SJCRH30 (cell line): ENCODE measurements at regions not wholly inside any gene's neighbourhood (a gene's known extent, or its start where the extent isn't known, plus 50 kb on each side); places are given as distances from the start of the nearest gene placed in this dataset.
A peak's percentile ranks its signal among the peaks of the same experiment; 100 is the strongest.
"Not testable (repeated sequence)": the region's sequence is repeated elsewhere in the genome, so short reads cannot be mapped to it uniquely, and the experiment has no call there.

Experiments used
- DNase-seq, 2 experiments: peaks; one replicate each; pipeline ENCODE4 v3.0.0-alpha.2; 2015 to 2020
- H3K27ac ChIP-seq: fragments of 250-450 bp; sonication (Bioruptor Pico); 2 replicates; pipeline ENCODE4 v1.5.1; 2020; ENCODE audit warnings: mild to moderate bottlenecking, moderate library complexity
- H3K27me3 ChIP-seq: fragments of 250-450 bp; sonication (Bioruptor Pico); 2 replicates; pipeline ENCODE4 v1.5.1; 2020; ENCODE audit warnings: mild to moderate bottlenecking, moderate library complexity
- H3K36me3 ChIP-seq: fragments of 250-450 bp; sonication (Bioruptor Pico); 2 replicates; pipeline ENCODE4 v1.5.1; 2020; ENCODE audit warnings: mild to moderate bottlenecking, moderate library complexity
- H3K4me1 ChIP-seq: fragments of 250-450 bp; sonication (Bioruptor Pico); 2 replicates; pipeline ENCODE4 v1.5.1; 2020; ENCODE audit warnings: mild to moderate bottlenecking, moderate library complexity
- H3K4me3 ChIP-seq: fragments of 250-450 bp; sonication (Bioruptor Pico); 2 replicates; pipeline ENCODE4 v1.5.1; 2020; ENCODE audit warnings: mild to moderate bottlenecking, moderate library complexity
- H3K9me3 ChIP-seq: fragments of 250-450 bp; sonication (Bioruptor Pico); replicated peaks from 2 replicates; pipeline ENCODE4 v1.5.1; 2020; ENCODE audit warnings: mild to moderate bottlenecking, moderate library complexity

GRCh38 chr6:66238851-66239250 lies 531.8 kb upstream of the EYS start:
- no peaks in the 10 kb centered on the region for H3K4me1 ChIP-seq
- H3K4me3 ChIP-seq, result no peak overlapping the region
- no peak for DNase-seq
- H3K27ac ChIP-seq, result no peak overlapping the region
- no peaks in the 10 kb centered on the region for H3K27me3 ChIP-seq
- H3K36me3 ChIP-seq, result no peaks in the 10 kb centered on the region
- H3K9me3 ChIP-seq, result no peaks in the 10 kb centered on the region

DNA sequence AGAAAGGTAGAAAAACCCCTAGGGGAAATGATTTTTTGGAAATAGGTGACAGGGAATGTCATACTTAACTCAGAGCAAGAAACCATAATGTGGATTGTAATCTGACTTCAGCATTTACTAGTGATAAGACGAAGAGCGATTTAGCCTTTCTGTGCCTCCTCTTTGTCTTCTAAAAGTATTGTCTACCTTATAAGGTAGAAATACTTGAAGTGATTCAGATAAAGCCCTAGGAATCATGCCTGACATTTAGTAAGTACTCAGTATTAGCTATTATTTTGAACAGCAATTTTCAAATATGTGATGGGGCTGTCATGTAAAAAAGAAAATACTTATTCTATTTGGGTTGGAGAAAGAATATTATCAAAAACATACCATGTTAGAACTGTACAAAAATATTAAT lies 525.9 kb upstream of the EYS start:
- H3K27me3 ChIP-seq, result no peaks in the 10 kb centered on the region
- H3K9me3 ChIP-seq, result no peaks in the 10 kb centered on the region
- DNase-seq, result no peak
- H3K4me3 ChIP-seq, result no peak overlapping the region
- H3K27ac ChIP-seq, result no peak overlapping the region
- no peaks in the 10 kb centered on the region for H3K4me1 ChIP-seq
- H3K36me3 ChIP-seq, result no peaks in the 10 kb centered on the region

DNA sequence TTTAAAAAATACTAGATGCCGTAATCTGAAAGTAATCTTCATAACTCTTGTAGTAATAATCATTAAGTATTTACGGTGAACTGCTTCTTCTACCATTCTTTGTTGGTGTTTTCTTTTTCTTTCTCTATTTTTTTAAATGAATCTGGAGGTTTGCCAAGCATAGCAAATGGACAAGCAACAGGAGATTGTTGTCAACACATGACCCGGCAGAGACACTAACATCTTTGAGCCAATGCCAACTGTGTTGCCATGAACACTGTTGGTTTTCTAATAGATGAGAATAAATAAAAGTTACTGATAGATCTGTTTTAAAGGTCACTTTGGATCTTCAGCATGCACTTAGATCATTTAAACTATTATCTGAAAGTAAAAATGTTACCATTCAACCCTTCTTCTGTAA lies 523.6 kb upstream of the EYS start:
- H3K9me3 ChIP-seq, result no peaks in the 10 kb centered on the region
- no peaks in the 10 kb centered on the region for H3K27me3 ChIP-seq
- H3K27ac ChIP-seq, result no peak overlapping the region
- H3K36me3 ChIP-seq, result no peaks in the 10 kb centered on the region
- H3K4me1 ChIP-seq, result no peaks in the 10 kb centered on the region
- no peak overlapping the region for H3K4me3 ChIP-seq
- no peak for DNase-seq

- Histone ChIP-seq H3K4me3 (no peak overlapping the region), H3K27me3 (no peaks in the 10 kb centered on the region), H3K4me1 (no peaks in the 10 kb centered on the region), H3K9me3 (no peaks in the 10 kb centered on the region), H3K36me3 (no peaks in the 10 kb centered on the region), H3K27ac (no peak overlapping the region)
- no peak for DNase-seq
Measured at GRCh38 chr6:66226109-66226508, 519.1 kb upstream of the EYS start.

DNA sequence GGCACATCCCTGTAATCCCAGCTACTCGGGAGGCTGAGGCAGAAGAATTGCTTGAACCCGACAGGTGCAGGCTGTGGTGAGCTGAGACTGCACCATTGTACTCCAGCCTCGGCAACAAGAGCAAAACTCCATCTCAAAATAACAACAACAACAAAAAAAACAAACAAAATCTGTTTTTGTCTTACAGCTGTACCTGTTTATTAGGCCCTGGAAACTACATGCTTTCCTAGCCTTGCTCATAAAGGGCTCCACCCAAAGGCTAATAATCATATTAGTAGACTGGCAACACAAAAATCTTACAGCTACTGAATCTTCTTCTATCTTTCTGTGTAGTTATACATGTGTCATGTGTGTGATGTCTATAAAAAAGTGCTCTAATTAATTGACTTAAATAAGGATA lies 503.9 kb upstream of the EYS start:
- H3K36me3 ChIP-seq, result no peaks in the 10 kb centered on the region
- no peak for DNase-seq

GRCh38 chr6:66200390-66200789 lies 493.4 kb upstream of the EYS start:
- DNase-seq, result no peak
- Histone ChIP-seq H3K27ac (no peak overlapping the region), H3K4me3 (no peak overlapping the region), H3K36me3 (no peaks in the 10 kb centered on the region), H3K9me3 (no peaks in the 10 kb centered on the region), H3K27me3 (no peaks in the 10 kb centered on the region), H3K4me1 (no peaks in the 10 kb centered on the region)

More for the DNA sequence above, 503.9 kb upstream of the EYS start:
- H3K4me1 ChIP-seq, result no peaks in the 10 kb centered on the region
- no peaks in the 10 kb centered on the region for H3K27me3 ChIP-seq
- H3K4me3 ChIP-seq, result no peak overlapping the region
- no peak overlapping the region for H3K27ac ChIP-seq
- no peaks in the 10 kb centered on the region for H3K9me3 ChIP-seq

- Histone ChIP-seq H3K9me3 (no peaks in the 10 kb centered on the region), H3K36me3 (no peaks in the 10 kb centered on the region), H3K4me1 (no peaks in the 10 kb centered on the region), H3K27me3 (no peaks in the 10 kb centered on the region), H3K4me3 (no peak overlapping the region), H3K27ac (no peak overlapping the region)
- DNase-seq, result no peak
Measured at GRCh38 chr6:66199171-66199570, 492.1 kb upstream of the EYS start.

GRCh38 chr6:66198062-66198624 lies 491.1 kb upstream of the EYS start:
- peak in 1 of 2 experiments; percentile 5 for DNase-seq
- Histone ChIP-seq H3K27me3 (no peaks in the 10 kb centered on the region), H3K27ac (no peak overlapping the region), H3K36me3 (no peaks in the 10 kb centered on the region), H3K4me1 (no peaks in the 10 kb centered on the region), H3K4me3 (no peak overlapping the region), H3K9me3 (no peaks in the 10 kb centered on the region)

GRCh38 chr6:66190858-66191257 lies 483.8 kb upstream of the EYS start:
- no peaks in the 10 kb centered on the region for H3K27me3 ChIP-seq
- H3K4me3 ChIP-seq, result no peak overlapping the region
- no peaks in the 10 kb centered on the region for H3K9me3 ChIP-seq
- H3K27ac ChIP-seq, result no peak overlapping the region
- no peak for DNase-seq
- no peaks in the 10 kb centered on the region for H3K4me1 ChIP-seq
- no peaks in the 10 kb centered on the region for H3K36me3 ChIP-seq

GRCh38 chr6:66189915-66190314 lies 482.9 kb upstream of the EYS start:
- Histone ChIP-seq H3K4me3 (no peak overlapping the region), H3K27me3 (no peaks in the 10 kb centered on the region), H3K9me3 (no peaks in the 10 kb centered on the region), H3K36me3 (no peaks in the 10 kb centered on the region), H3K4me1 (no peaks in the 10 kb centered on the region), H3K27ac (no peak overlapping the region)
- DNase-seq, result no peak

- no peak overlapping the region for H3K4me3 ChIP-seq
- no peaks in the 10 kb centered on the region for H3K9me3 ChIP-seq
- no peaks in the 10 kb centered on the region for H3K27me3 ChIP-seq
- H3K36me3 ChIP-seq, result no peaks in the 10 kb centered on the region
- H3K27ac ChIP-seq, result no peak overlapping the region
- no peak for DNase-seq
- H3K4me1 ChIP-seq, result no peaks in the 10 kb centered on the region
Measured at GRCh38 chr6:66186756-66187155, 479.7 kb upstream of the EYS start.

DNA sequence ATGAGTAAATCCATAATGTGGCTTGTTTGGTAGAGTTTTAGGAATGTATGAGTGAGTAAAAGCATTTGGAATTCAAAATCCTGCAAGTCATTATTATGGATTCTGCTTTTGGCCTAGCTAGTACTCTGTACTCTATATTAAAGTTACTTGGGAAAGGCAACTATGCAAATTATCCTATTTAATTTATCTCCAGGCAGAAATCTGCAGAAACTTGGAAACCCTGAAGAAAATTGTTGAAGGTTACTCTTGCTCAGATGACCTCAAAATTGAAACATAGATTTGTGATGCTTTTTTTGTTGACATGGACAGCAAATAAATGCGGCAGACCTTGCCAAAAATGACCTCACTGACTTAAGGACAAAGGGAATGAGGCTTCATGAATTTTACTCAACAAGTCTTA lies 477.1 kb upstream of the EYS start:
- no peak for DNase-seq
- Histone ChIP-seq H3K27ac (no peak overlapping the region), H3K4me3 (no peak overlapping the region)

DNA sequence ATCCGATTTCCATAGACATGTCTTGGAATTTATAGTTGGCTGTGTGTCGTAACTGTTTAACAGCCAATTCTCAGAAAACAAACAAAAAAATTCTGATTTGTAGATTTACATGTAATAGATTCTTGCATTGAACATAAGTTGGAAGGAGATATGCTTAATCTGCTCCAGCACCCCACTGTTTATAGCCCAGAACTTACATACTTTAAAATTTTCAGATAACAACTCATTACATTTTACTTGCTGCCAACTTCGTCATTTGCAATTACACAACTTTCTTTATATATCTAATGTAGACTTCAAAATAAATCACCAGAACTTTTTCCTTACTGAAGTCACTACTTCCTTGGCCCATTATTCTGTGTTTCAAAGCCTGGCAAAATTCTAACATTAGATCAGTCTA lies 472.3 kb upstream of the EYS start:
- no peak overlapping the region for H3K27ac ChIP-seq
- no peaks in the 10 kb centered on the region for H3K4me1 ChIP-seq
- no peaks in the 10 kb centered on the region for H3K9me3 ChIP-seq
- DNase-seq, result no peak
- no peaks in the 10 kb centered on the region for H3K27me3 ChIP-seq
- no peaks in the 10 kb centered on the region for H3K36me3 ChIP-seq
- H3K4me3 ChIP-seq, result no peak overlapping the region

More for the DNA sequence above, 477.1 kb upstream of the EYS start:
- Histone ChIP-seq H3K9me3 (no peaks in the 10 kb centered on the region), H3K27me3 (no peaks in the 10 kb centered on the region), H3K36me3 (no peaks in the 10 kb centered on the region), H3K4me1 (no peaks in the 10 kb centered on the region)

DNA sequence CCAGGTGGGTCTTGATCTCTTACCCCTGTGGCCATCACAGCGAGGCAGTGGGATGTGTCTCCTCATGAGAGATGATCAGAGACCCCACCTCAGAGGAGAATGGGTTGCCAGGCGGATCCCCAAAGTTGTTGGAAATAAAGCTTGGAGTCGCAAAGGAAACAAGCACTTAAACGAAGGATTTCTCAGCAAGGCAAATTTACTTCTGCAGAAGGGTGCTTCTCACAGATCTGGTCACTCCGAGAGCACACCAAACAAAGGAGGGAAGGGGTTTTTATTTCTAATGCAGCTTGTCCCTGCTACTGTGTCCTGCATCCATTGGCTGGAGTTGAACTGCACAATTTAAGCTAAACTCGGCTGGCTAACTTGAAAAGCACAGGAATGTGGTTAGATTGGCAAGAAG lies 466.6 kb upstream of the EYS start:
- DNase-seq, result no peak
- H3K36me3 ChIP-seq, result no peaks in the 10 kb centered on the region
- no peak overlapping the region for H3K27ac ChIP-seq
- H3K27me3 ChIP-seq, result no peaks in the 10 kb centered on the region
- no peaks in the 10 kb centered on the region for H3K4me1 ChIP-seq
- H3K4me3 ChIP-seq, result no peak overlapping the region
- H3K9me3 ChIP-seq, result no peaks in the 10 kb centered on the region

DNA sequence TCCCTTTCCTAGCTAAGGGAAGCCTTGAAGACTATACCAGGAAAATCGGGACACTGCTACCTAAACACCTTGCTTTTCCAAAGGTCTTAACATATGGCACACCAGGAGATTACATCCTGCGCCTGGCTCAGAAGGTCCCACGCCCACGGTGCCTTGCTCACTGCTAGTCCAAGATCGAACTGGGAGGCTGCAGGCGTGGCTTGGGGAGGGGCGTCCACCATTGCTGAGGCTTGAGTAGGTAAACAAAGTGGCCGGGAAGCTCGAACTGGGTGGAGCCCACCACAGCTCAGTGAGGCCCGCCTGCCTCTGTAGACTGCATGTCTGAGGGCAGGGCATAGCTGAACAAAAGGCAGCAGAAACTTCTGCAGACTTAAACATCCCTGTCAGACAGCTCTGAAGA lies 459.7 kb upstream of the EYS start:
- not testable (repeated sequence) for H3K27me3 ChIP-seq, H3K9me3 ChIP-seq, H3K36me3 ChIP-seq, DNase-seq, H3K4me1 ChIP-seq, H3K27ac ChIP-seq, H3K4me3 ChIP-seq

GRCh38 chr6:66161546-66162108 lies 454.6 kb upstream of the EYS start:
- DNase-seq, result no peak
- no peaks in the 10 kb centered on the region for H3K4me1 ChIP-seq
- H3K36me3 ChIP-seq, result no peaks in the 10 kb centered on the region
- H3K4me3 ChIP-seq, result no peak overlapping the region
- H3K27me3 ChIP-seq, result no peaks in the 10 kb centered on the region
- H3K27ac ChIP-seq, result no peak overlapping the region
- no peaks in the 10 kb centered on the region for H3K9me3 ChIP-seq
